GM12891 (cell line): ENCODE measurements at regions not wholly inside any gene's neighbourhood (a gene's known extent, or its start where the extent isn't known, plus 50 kb on each side); places are given as distances from the start of the nearest gene placed in this dataset.

Experiments used
- DNase-seq: peaks from one replicate; pipeline ENCODE4 v3.0.0; 2011; ENCODE audit warnings: low spot score; ENCODE audit not compliant: insufficient read length
- FAIRE-seq: peaks from 2 replicates; lab custom pipeline; 2011; peaks lifted over from hg19 to GRCh38; lab: Jason Lieb, UNC
- PAX5 ChIP-seq: IDR thresholded peaks from 2 replicates; pipeline ENCODE4 v1.6.1; 2011; ENCODE audit warnings: low read length, moderate library complexity, mild to moderate bottlenecking; ENCODE audit not compliant: insufficient read depth, severe bottlenecking
- POLR2A ChIP-seq: IDR thresholded peaks from 2 replicates; pipeline ENCODE4 v1.6.1; 2011; ENCODE audit warnings: low read depth, low read length, control low read depth
- POLR2AphosphoS5 ChIP-seq: IDR thresholded peaks from 2 replicates; pipeline ENCODE4 v1.6.1; 2011; ENCODE audit warnings: low read depth, low read length, control low read depth
- POU2F2 ChIP-seq: IDR thresholded peaks from 2 replicates; pipeline ENCODE4 v1.6.1; 2011; ENCODE audit warnings: low read depth, mild to moderate bottlenecking, control low read depth, low read length, moderate library complexity
- SPI1 ChIP-seq: IDR thresholded peaks from 2 replicates; pipeline ENCODE4 v1.6.1; 2011; ENCODE audit warnings: low read depth, low read length, control low read depth
- TAF1 ChIP-seq: IDR thresholded peaks from 2 replicates; pipeline ENCODE4 v1.6.1; 2011; ENCODE audit warnings: low read depth, low read length, control low read depth

DNA sequence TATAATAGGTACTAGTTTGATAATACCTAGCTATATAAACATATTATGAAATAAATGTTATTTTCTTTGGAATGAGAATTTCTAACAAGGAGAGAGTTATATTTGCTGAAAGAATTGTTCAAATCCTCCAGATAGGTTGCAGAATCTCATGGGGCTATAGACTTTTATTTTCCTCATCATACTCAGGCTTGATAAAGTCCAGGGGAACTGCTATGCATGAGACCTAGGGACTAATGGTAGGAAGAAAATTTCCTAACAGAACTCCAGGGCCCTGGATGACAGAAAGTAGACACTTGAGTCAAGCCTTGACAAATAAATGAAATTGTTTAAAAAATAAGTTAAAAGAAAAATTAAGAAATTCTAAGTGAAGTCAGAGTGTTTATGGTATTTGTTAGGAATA is 138.5 kb upstream of the DACH1 start:
- TF ChIP-seq POLR2AphosphoS5 (no peak), PAX5 (no peak), POU2F2 (no peak), POLR2A (no peak), SPI1 (no peak), TAF1 (no peak)
- no peak for DNase-seq
- FAIRE-seq: no peak

GRCh38 chr13:72004784-72005374 is 137.9 kb upstream of the DACH1 start:
- no peak for FAIRE-seq
- DNase-seq: no peak
- TF ChIP-seq POLR2A (no peak), POLR2AphosphoS5 (no peak), SPI1 (no peak), PAX5 (no peak), TAF1 (no peak), POU2F2 (no peak)

DNA sequence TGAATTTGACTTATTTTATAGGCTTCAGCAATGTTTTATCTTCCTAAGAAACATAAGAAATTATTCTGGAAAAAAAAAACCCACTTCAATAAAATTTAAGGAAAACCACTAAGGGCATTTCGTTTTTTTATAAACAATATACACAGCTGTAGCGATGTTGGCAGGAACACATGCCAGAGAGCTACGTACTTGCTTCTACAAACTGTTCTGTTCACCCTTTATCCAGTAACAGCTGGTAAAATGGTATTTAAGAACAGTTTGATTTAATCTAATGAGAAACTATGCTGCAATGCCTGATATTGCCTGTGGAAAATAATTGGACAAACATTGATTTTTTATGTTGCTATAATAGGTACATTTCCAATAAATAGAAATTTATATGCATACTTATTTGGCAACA is 137.2 kb upstream of the DACH1 start:
- FAIRE-seq: no peak
- DNase-seq: no peak
- no peak for TF ChIP-seq TAF1

GRCh38 chr13:71998223-71998622 is 131.2 kb upstream of the DACH1 start:
- no peak for FAIRE-seq
- no peak for DNase-seq
- TF ChIP-seq TAF1 (no peak), PAX5 (no peak), POLR2AphosphoS5 (no peak), POLR2A (no peak), SPI1 (no peak), POU2F2 (no peak)

- TF ChIP-seq SPI1 (no peak), POU2F2 (no peak), PAX5 (no peak), POLR2A (no peak), TAF1 (no peak)
- FAIRE-seq (no peak), DNase-seq (no peak)
Measured at GRCh38 chr13:71979616-71980015, 112.6 kb upstream of the DACH1 start.

GRCh38 chr13:71977028-71977427 is 110.0 kb upstream of the DACH1 start:
- FAIRE-seq (no peak), DNase-seq (no peak)
- no peak for TF ChIP-seq SPI1
- no peak for TF ChIP-seq POLR2A
- no peak for TF ChIP-seq POLR2AphosphoS5
- no peak for TF ChIP-seq PAX5
- TF ChIP-seq POU2F2: no peak
- TF ChIP-seq TAF1: no peak

DNA sequence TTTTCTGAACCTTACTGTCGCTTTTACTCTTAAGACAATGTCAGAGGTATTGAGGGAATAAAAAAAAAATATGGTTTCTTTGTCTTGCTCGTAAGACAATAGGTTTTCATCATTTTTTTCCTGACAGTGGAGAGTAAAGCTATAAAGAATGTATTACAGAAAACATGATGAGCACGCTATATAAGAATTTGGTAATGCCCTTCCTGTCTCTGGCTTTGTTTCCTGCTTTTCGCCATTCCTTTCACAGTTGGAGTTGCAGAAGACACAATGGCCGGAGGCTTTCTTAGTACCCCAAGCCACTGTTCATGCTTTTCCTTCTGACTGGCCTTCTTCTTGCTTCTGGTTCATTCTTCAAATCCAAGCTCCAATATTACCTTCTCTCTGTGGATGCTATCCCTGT is 101.0 kb upstream of the DACH1 start:
- TF ChIP-seq POLR2A: no peak
- no peak for TF ChIP-seq TAF1
- TF ChIP-seq SPI1: no peak
- no peak for TF ChIP-seq PAX5
- TF ChIP-seq POLR2AphosphoS5: no peak
- no peak for TF ChIP-seq POU2F2
- FAIRE-seq (no peak), DNase-seq (no peak)

DNA sequence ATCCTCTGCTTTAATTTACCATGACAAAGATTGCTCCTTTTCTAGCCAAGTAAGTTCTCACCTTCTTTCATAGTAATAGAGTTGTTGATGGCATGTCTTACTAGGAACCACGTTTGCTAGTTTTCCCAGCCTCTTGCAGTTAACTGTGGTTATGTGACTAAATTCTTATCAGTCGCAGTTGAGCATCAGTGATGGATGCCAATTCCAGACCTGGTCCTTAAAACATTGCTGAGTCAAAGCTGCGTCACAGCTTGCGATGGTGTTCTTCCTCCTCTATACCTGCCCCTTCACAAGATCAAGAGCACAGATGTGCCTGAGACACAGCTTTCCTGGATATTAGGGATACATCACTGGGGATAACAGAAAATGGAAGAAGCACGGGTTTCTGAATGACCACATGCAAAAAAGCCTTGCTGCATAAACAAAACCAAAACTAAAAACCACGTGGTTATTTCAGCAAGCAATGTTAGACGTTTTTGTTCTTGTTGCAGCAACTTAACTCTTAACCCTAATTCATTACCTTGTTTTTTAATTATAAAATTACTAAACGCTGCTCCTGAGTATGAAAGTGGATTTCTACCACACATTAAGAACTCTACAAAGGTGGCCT is 97.6 kb upstream of the DACH1 start:
- TF ChIP-seq POLR2AphosphoS5 (no peak), POLR2A (no peak), PAX5 (no peak), SPI1 (no peak), TAF1 (no peak), POU2F2 (no peak)
- FAIRE-seq (peak; percentile 60), DNase-seq (no peak)

DNA sequence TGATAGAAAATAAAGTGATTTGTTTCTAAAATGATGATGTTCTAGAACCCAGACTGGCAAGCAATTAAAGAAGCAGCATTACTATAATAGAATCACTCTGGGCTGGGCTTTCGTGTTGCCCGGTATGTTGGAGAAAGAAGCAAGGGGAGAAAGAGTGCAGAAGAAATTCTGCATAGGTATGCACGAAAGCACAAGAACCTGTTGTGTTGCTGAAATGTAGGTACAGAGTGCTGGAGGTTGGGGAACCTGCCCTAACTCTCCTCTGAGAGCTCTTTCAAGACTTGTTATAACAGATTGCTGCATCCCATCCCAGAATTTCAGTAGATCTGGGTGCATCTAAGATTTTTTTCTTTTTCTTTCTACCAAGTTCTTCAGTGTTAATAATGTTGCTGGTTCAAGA is 95.7 kb upstream of the DACH1 start:
- TF ChIP-seq PAX5: no peak
- FAIRE-seq: no peak
- DNase-seq: no peak

DNA sequence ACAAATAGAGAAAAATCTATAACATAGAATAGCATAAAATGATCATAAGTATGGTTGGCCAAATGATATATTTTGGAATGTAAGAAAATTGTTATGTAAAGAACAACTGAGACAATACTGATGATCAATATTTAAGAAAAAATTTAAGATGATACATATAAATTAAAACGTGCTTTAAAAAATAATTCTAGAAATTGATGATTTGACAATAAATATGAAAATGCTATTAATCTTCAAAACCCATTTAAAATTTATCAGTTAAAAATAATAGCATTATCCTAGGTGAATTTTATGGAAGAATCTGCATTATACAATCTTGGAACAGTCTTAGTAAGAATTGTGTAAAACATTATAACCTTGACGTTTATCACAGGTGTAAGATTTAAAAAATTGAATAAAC is 95.1 kb upstream of the DACH1 start:
- FAIRE-seq: no peak
- no peak for DNase-seq
- TF ChIP-seq SPI1 (no peak), POLR2A (no peak), TAF1 (no peak), POLR2AphosphoS5 (no peak), PAX5 (no peak), POU2F2 (no peak)
